ENCODE measurements at regions not wholly inside any gene's neighbourhood (a gene's known extent, or its start where the extent isn't known, plus 50 kb on each side); places are given as distances from the start of the nearest gene placed in this dataset.

GRCh38 chr11:119545978-119546915, 123.3 kb upstream of the THY1 start:
- DNase-seq = no peak

- no peak for DNase-seq
These were observed 117.6 kb upstream of the THY1 start for GRCh38 chr11:119540370-119541125.

- DNase-seq = no peak
These were observed 116.6 kb upstream of the THY1 start for GRCh38 chr11:119539583-119539982.

- no peak for DNase-seq
These were observed 115.8 kb upstream of the THY1 start for GRCh38 chr11:119538753-119539152.

- DNase-seq = no peak
These were observed 114.6 kb upstream of the THY1 start for GRCh38 chr11:119537306-119538253.

- no peak for DNase-seq
These were observed 113.8 kb upstream of the THY1 start for GRCh38 chr11:119536801-119537200.

- no peak for DNase-seq
These were observed 111.2 kb upstream of the THY1 start for GRCh38 chr11:119533921-119534736.

- no peak for DNase-seq
These were observed 110.5 kb upstream of the THY1 start for GRCh38 chr11:119533462-119533861.

GRCh38 chr11:119532551-119532950, 109.6 kb upstream of the THY1 start:
- DNase-seq = no peak

GRCh38 chr11:119531623-119532022, 108.7 kb upstream of the THY1 start:
- DNase-seq = no peak

GRCh38 chr11:119531056-119531455, 108.1 kb upstream of the THY1 start:
- no peak for DNase-seq

- DNase-seq = no peak
These were observed 107.5 kb upstream of the THY1 start for GRCh38 chr11:119530509-119530908.

- DNase-seq = no peak
These were observed 107.0 kb upstream of the THY1 start for GRCh38 chr11:119529936-119530335.

GRCh38 chr11:119529063-119529845, 106.3 kb upstream of the THY1 start:
- DNase-seq = no peak

- DNase-seq = no peak
These were observed 102.9 kb upstream of the THY1 start for GRCh38 chr11:119525867-119526196.

GRCh38 chr11:119525180-119525866, 102.4 kb upstream of the THY1 start:
- DNase-seq = no peak

- no peak for DNase-seq
These were observed 100.7 kb upstream of the THY1 start for GRCh38 chr11:119523539-119524157.

GRCh38 chr11:119522609-119523008, 99.6 kb upstream of the THY1 start:
- no peak for DNase-seq

- no peak for DNase-seq
These were observed 98.6 kb upstream of the THY1 start for GRCh38 chr11:119521551-119521950.

- no peak for DNase-seq
These were observed 98.0 kb upstream of the THY1 start for GRCh38 chr11:119520966-119521365.

Measured in SIG-M5 (cell line).